GM12878 (cell line): ENCODE measurements at regions not wholly inside any gene's neighbourhood (a gene's known extent, or its start where the extent isn't known, plus 50 kb on each side); places are given as distances from the start of the nearest gene placed in this dataset.

Experiments used
- ATAC-seq: fragments of 200-7000 bp; cut with Tn5 transposase; 3 replicates; pipeline ENCODE4 v1.9.1; 2020; ENCODE audit warnings: mild to moderate bottlenecking, moderate library complexity
- BruUV-seq: library from RNA; stranded (reverse); fragments of 400-500 nt; replicated peaks from 2 replicates; lab custom pipeline; 2021; lab: Mats Ljungman, UMichigan
- CTCF ChIA-PET: fragments of 300-600 bp; sonication (Branson Sonifier 250); formaldehyde crosslinking; extraction: SDS; loops from one replicate; lab custom pipeline; 2021; ENCODE audit warnings: inconsistent platforms; lab: Yijun Ruan, JAX
- POLR2A ChIA-PET: fragments of 350-600 bp; formaldehyde crosslinking; extraction: SDS; loops from one replicate; lab custom pipeline; 2021; ENCODE audit warnings: inconsistent platforms; lab: Charles Lee
- RAD21 ChIA-PET: fragments of 300-600 bp; sonication (Branson Sonifier 250); formaldehyde crosslinking; loops from one replicate; lab custom pipeline; 2023; ENCODE audit warnings: antibody characterized with exemption; ENCODE audit not compliant: unreplicated experiment; lab: Charles Lee
- SMC1A ChIA-PET: fragments of 300-600 bp; sonication (Branson Sonifier 250); formaldehyde crosslinking; loops from one replicate; lab custom pipeline; 2023; ENCODE audit not compliant: unreplicated experiment, uncharacterized antibody; lab: Charles Lee
- DNase-seq: peaks from one replicate; pipeline ENCODE4 v3.0.0-alpha.2; 2011; ENCODE audit warnings: low read depth, low spot score
- FAIRE-seq: peaks from 3 replicates; lab custom pipeline; 2011; peaks lifted over from hg19 to GRCh38; lab: Jason Lieb, UNC
- H2AFZ ChIP-seq: 2 replicates; pipeline ENCODE4 v1.6.0; 2011; ENCODE audit warnings: low read depth, low read length, control low read depth; ENCODE audit not compliant: control insufficient read depth
- H3K27ac ChIP-seq: 2 replicates; pipeline ENCODE4 v1.5.1; 2011; ENCODE audit warnings: control low read depth; ENCODE audit not compliant: control insufficient read depth, insufficient read depth
- H3K27me3 ChIP-seq, 2 experiments: replicated peaks in 1 of 2; 2 replicates each; pipeline versions ENCODE4 v1.6.0 to v1.6.1; 2011; ENCODE audit warnings: low read length in 1 of 2; ENCODE audit not compliant: control insufficient read depth in 2 of 2, insufficient read depth in 2 of 2
- H3K36me3 ChIP-seq, 2 experiments: 2 replicates each; pipeline ENCODE4 v1.5.1; 2011; ENCODE audit warnings: low read length in 1 of 2; ENCODE audit not compliant: control insufficient read depth in 2 of 2, insufficient read depth in 2 of 2
- H3K4me1 ChIP-seq: 2 replicates; pipeline ENCODE4 v1.6.1; 2011; ENCODE audit warnings: mild to moderate bottlenecking, low read length, moderate library complexity, mixed read lengths; ENCODE audit not compliant: control insufficient read depth, insufficient read depth
- H3K4me2 ChIP-seq: 2 replicates; pipeline ENCODE4 v1.6.0; 2011; ENCODE audit warnings: control low read depth; ENCODE audit not compliant: control insufficient read depth, insufficient read depth
- H3K4me3 ChIP-seq: fragments of 200-600 bp; sonication (generic); 2 replicates; pipeline ENCODE4 v1.5.1; 2016
- H3K79me2 ChIP-seq: 2 replicates; pipeline ENCODE4 v1.6.0; 2011; ENCODE audit warnings: low read length; ENCODE audit not compliant: control insufficient read depth, insufficient read depth
- H3K9ac ChIP-seq: 2 replicates; pipeline ENCODE4 v1.8.0; 2011; ENCODE audit warnings: low read length, control low read depth, mixed read lengths; ENCODE audit not compliant: control insufficient read depth, insufficient read depth
- H3K9me3 ChIP-seq: replicated peaks from 3 replicates; pipeline ENCODE4 v1.5.1; 2011; ENCODE audit warnings: mild to moderate bottlenecking, low read length; ENCODE audit not compliant: control insufficient read depth, insufficient read depth
- H4K20me1 ChIP-seq: 2 replicates; pipeline ENCODE4 v1.6.0; 2011; ENCODE audit not compliant: control insufficient read depth, insufficient read depth
- EZH2 ChIP-seq: IDR thresholded peaks from 2 replicates; pipeline ENCODE4 v1.6.1; 2012; ENCODE audit warnings: low read depth, mild to moderate bottlenecking, control low read depth, inconsistent platforms, low read length, borderline replicate concordance; ENCODE audit not compliant: control insufficient read depth
- NRF1 ChIP-seq: conservative IDR thresholded peaks from 2 replicates; pipeline ENCODE4 v1.6.1; 2011; ENCODE audit warnings: mild to moderate bottlenecking, low read depth, low read length, improper control_type of control experiment
- SIN3A ChIP-seq: IDR thresholded peaks from 2 replicates; pipeline ENCODE4 v1.6.1; 2012; ENCODE audit warnings: low read depth, low read length, improper control_type of control experiment
- SMAD5 ChIP-seq: IDR thresholded peaks from 2 replicates; pipeline ENCODE4 v1.6.1; 2016; ENCODE audit warnings: antibody characterized with exemption, low read depth
- TARDBP ChIP-seq: IDR thresholded peaks from 2 replicates; pipeline ENCODE4 v1.6.1; 2016; ENCODE audit warnings: borderline replicate concordance
- WGBS: methylation state at CpG from one replicate; pipeline ENCODE4 v1.1.6; 2016; ENCODE audit warnings: low lambda C conversion rate; ENCODE audit not compliant: insufficient replicate concordance, insufficient coverage; ENCODE audit errors: missing lambda C conversion rate; 5-methylcytosine and 5-hydroxymethylcytosine counted together
- in situ Hi-C: fragments of 300-500 bp; cut with MboI; formaldehyde crosslinking; loops from 9 replicates; pipeline ENCODE4 v1.14.3; 2018; ENCODE audit warnings: mixed read lengths
- intact Hi-C: fragments of 100-400 bp; cut with micrococcal nuclease; formaldehyde crosslinking; loops from one replicate; pipeline ENCODE4 v1.14.2; 2022; ENCODE audit not compliant: unreplicated experiment
- TF ChIP-seq, protein P1 (sequence below): fragments of 450-650 bp; IDR thresholded peaks from 2 replicates; pipeline ENCODE4 v1.6.1; 2017; ENCODE audit warnings: mild to moderate bottlenecking
- TF ChIP-seq, protein P2 (sequence below): IDR thresholded peaks from 2 replicates; pipeline ENCODE4 v1.6.1; 2011; ENCODE audit warnings: low read depth, mild to moderate bottlenecking, low read length, moderate library complexity, borderline replicate concordance; ENCODE audit errors: extremely low read depth
- TF ChIP-seq, protein P3 (sequence below): fragments of 450-650 bp; IDR thresholded peaks from 2 replicates; pipeline ENCODE4 v1.6.1; 2017; ENCODE audit warnings: antibody characterized with exemption, mild to moderate bottlenecking, moderate library complexity

DNA sequence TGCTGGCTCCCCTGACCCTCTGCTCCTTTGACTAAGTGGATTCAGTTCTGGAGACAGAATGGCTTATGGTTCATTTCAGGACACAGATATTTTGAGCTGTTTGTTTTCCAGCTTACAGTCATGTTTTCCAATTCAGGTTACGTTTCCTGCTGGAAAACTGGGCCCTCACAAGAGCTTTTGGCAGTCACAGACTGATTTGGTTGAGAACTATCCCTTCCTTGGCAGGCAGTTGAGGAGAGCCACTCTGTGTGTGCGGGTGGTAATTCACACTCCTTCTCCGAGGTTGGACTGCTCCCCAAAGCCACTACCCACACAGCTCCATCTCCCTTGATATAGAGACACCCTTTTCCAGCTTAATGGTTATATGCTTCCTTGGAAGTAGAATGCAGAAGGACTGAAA is 534.5 kb downstream of the TMEM38B start:
- ChIA-PET POLR2A (no interaction called here), SMC1A (no interaction called here), CTCF (no interaction called here), RAD21 (no interaction called here)
- Histone ChIP-seq H3K9me3 (no peaks in the 10 kb centered on the region), H2AFZ (no peak overlapping the region), H3K4me3 (no peak overlapping the region), H3K27me3 (no peaks in the 10 kb centered on the region), H3K79me2 (no peaks in the 10 kb centered on the region), H3K9ac (no peak overlapping the region), H3K4me2 (no peak overlapping the region), H3K4me1 (no peaks in the 10 kb centered on the region), H3K36me3 (no peaks in the 10 kb centered on the region), H4K20me1 (no peaks in the 10 kb centered on the region), H3K27ac (no peak overlapping the region)
- ATAC-seq (no peak), FAIRE-seq (no peak), DNase-seq (no peak)
- TF ChIP-seq EZH2 (no peak), SMAD5 (no peak), NRF1 (no peak), TARDBP (no peak), SIN3A (no peak)
- TF ChIP-seq, protein P1, sequence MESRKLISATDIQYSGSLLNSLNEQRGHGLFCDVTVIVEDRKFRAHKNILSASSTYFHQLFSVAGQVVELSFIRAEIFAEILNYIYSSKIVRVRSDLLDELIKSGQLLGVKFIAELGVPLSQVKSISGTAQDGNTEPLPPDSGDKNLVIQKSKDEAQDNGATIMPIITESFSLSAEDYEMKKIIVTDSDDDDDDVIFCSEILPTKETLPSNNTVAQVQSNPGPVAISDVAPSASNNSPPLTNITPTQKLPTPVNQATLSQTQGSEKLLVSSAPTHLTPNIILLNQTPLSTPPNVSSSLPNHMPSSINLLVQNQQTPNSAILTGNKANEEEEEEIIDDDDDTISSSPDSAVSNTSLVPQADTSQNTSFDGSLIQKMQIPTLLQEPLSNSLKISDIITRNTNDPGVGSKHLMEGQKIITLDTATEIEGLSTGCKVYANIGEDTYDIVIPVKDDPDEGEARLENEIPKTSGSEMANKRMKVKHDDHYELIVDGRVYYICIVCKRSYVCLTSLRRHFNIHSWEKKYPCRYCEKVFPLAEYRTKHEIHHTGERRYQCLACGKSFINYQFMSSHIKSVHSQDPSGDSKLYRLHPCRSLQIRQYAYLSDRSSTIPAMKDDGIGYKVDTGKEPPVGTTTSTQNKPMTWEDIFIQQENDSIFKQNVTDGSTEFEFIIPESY: no peak
- TF ChIP-seq, protein P2, sequence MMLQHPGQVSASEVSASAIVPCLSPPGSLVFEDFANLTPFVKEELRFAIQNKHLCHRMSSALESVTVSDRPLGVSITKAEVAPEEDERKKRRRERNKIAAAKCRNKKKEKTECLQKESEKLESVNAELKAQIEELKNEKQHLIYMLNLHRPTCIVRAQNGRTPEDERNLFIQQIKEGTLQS: no peak
- TF ChIP-seq, protein P3, sequence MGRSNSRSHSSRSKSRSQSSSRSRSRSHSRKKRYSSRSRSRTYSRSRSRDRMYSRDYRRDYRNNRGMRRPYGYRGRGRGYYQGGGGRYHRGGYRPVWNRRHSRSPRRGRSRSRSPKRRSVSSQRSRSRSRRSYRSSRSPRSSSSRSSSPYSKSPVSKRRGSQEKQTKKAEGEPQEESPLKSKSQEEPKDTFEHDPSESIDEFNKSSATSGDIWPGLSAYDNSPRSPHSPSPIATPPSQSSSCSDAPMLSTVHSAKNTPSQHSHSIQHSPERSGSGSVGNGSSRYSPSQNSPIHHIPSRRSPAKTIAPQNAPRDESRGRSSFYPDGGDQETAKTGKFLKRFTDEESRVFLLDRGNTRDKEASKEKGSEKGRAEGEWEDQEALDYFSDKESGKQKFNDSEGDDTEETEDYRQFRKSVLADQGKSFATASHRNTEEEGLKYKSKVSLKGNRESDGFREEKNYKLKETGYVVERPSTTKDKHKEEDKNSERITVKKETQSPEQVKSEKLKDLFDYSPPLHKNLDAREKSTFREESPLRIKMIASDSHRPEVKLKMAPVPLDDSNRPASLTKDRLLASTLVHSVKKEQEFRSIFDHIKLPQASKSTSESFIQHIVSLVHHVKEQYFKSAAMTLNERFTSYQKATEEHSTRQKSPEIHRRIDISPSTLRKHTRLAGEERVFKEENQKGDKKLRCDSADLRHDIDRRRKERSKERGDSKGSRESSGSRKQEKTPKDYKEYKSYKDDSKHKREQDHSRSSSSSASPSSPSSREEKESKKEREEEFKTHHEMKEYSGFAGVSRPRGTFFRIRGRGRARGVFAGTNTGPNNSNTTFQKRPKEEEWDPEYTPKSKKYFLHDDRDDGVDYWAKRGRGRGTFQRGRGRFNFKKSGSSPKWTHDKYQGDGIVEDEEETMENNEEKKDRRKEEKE: no peak
- in situ Hi-C loops: no loop called here
- no TSS peak for BruUV-seq
- intact Hi-C loops: no loop called here
- 10% methylated on average over 3 of the region's 3 CpGs for WGBS
